Ovary (tissue), 3 donors: ENCODE measurements at regions not wholly inside any gene's neighbourhood (a gene's known extent, or its start where the extent isn't known, plus 50 kb on each side); places are given as distances from the start of the nearest gene placed in this dataset.
"Not testable (repeated sequence)": the region's sequence is repeated elsewhere in the genome, so short reads cannot be mapped to it uniquely, and the experiment has no call there.

ENCODE experiments used
- POLR2A ChIP-seq: fragments of 450-650 bp; IDR thresholded peaks from one replicate; pipeline ENCODE4 v1.6.1; 2017; ENCODE audit warnings: antibody characterized with exemption, mild to moderate bottlenecking, moderate library complexity
- TF ChIP-seq, protein P1 (sequence below), 3 donors: fragments of 450-650 bp in 2 of 3; fragments of 200-600 bp in 1 of 3; IDR thresholded peaks; one replicate each; pipeline versions ENCODE4 v1.5.1 to v1.8.0; 2016 to 2022; ENCODE audit warnings: antibody characterized with exemption in 3 of 3, mild to moderate bottlenecking in 1 of 3
- donor health status: DM: no; HTN: no; CAD: no.

DNA sequence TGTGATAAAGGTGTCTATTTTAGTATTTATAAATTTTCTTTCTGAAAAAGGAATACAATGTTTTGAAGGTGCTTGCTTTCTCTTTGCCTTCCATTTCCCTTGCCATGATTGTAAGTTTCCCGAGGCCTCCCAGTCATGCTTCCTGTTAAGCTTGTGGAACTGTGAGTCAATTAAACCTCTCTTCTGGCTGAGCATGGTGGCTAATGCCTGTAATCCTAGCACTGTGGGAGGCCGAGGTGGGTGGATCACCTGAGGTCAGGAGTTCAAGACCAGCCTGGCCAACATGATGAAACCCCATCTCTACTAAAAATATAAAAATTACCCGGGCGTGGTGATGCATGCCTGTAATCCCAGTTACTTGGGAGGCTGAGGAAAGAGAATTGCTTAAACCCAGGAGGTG, 187.7 kb downstream of the C9orf152 start:
- TF ChIP-seq, protein P1, sequence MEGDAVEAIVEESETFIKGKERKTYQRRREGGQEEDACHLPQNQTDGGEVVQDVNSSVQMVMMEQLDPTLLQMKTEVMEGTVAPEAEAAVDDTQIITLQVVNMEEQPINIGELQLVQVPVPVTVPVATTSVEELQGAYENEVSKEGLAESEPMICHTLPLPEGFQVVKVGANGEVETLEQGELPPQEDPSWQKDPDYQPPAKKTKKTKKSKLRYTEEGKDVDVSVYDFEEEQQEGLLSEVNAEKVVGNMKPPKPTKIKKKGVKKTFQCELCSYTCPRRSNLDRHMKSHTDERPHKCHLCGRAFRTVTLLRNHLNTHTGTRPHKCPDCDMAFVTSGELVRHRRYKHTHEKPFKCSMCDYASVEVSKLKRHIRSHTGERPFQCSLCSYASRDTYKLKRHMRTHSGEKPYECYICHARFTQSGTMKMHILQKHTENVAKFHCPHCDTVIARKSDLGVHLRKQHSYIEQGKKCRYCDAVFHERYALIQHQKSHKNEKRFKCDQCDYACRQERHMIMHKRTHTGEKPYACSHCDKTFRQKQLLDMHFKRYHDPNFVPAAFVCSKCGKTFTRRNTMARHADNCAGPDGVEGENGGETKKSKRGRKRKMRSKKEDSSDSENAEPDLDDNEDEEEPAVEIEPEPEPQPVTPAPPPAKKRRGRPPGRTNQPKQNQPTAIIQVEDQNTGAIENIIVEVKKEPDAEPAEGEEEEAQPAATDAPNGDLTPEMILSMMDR (IDR thresholded peaks at IDR 0.05): not testable (repeated sequence)
- TF ChIP-seq POLR2A: not testable (repeated sequence)
